Cardiac fibroblast (primary cell): ENCODE measurements at regions not wholly inside any gene's neighbourhood (a gene's known extent, or its start where the extent isn't known, plus 50 kb on each side); places are given as distances from the start of the nearest gene placed in this dataset.

Experiments used
- DNase-seq, 2 donors: peaks; one replicate each; pipeline versions ENCODE4 v3.0.0 to v3.0.0-alpha.2; 2010; ENCODE audit warnings: low read depth in 2 of 2
- H3K4me3 ChIP-seq, 2 donors: replicated peaks in 1 of 2; 1 replicate in 1 of 2; 2 replicates in 1 of 2; pipeline ENCODE4 v1.5.1; 2011; ENCODE audit warnings: low read depth in 2 of 2, low read length in 2 of 2, mild to moderate bottlenecking in 2 of 2, moderate library complexity in 1 of 2
- TF ChIP-seq, protein P1 (sequence below): IDR thresholded peaks from one replicate; pipeline ENCODE4 v1.5.1; 2011; ENCODE audit warnings: low read depth, mild to moderate bottlenecking, low read length, inconsistent platforms

- peak in 1 of 2 donors; percentile 35 for DNase-seq
- TF ChIP-seq, protein P1, sequence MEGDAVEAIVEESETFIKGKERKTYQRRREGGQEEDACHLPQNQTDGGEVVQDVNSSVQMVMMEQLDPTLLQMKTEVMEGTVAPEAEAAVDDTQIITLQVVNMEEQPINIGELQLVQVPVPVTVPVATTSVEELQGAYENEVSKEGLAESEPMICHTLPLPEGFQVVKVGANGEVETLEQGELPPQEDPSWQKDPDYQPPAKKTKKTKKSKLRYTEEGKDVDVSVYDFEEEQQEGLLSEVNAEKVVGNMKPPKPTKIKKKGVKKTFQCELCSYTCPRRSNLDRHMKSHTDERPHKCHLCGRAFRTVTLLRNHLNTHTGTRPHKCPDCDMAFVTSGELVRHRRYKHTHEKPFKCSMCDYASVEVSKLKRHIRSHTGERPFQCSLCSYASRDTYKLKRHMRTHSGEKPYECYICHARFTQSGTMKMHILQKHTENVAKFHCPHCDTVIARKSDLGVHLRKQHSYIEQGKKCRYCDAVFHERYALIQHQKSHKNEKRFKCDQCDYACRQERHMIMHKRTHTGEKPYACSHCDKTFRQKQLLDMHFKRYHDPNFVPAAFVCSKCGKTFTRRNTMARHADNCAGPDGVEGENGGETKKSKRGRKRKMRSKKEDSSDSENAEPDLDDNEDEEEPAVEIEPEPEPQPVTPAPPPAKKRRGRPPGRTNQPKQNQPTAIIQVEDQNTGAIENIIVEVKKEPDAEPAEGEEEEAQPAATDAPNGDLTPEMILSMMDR, result no peak
- no peak overlapping the region for H3K4me3 ChIP-seq
These were observed 170.1 kb upstream of the THUMPD2 start for GRCh38 chr2:39949131-39949530.

DNA sequence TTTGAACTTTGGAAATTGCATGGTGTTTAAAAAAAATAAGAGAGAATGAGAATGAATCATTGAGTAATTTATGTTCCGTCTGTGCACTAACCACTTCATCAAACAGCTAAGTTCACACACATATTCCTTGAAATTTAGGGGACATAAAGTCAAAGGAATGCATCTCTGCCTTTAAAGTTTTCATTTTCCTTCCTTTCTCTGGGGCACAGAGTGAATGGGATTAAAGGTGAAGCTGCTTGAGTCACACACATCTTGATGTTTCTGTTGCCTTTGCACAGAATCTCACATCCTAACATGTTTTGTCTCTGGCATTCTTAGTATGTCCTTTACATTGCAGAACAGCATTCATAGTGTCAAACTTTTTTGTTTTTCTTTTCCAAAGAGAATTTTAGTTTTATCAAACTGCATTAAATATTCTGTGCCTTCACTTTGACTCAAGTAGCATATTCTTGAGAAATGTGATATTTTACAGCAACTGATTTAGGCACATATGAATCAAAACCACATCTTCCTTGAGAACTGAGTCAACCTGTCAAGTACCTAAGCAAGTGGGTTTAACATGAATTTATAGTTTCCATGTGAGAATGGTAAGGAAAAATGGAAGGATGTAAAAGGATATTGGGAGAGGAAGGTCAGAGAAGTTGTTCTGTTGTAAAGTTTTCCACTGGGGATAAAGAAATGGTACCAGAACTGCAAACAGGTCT lies 169.1 kb upstream of the THUMPD2 start:
- TF ChIP-seq, protein P1, result no peak
- H3K4me3 ChIP-seq, result no peak overlapping the region
- DNase-seq, result peak; percentile 12 to 35

DNA sequence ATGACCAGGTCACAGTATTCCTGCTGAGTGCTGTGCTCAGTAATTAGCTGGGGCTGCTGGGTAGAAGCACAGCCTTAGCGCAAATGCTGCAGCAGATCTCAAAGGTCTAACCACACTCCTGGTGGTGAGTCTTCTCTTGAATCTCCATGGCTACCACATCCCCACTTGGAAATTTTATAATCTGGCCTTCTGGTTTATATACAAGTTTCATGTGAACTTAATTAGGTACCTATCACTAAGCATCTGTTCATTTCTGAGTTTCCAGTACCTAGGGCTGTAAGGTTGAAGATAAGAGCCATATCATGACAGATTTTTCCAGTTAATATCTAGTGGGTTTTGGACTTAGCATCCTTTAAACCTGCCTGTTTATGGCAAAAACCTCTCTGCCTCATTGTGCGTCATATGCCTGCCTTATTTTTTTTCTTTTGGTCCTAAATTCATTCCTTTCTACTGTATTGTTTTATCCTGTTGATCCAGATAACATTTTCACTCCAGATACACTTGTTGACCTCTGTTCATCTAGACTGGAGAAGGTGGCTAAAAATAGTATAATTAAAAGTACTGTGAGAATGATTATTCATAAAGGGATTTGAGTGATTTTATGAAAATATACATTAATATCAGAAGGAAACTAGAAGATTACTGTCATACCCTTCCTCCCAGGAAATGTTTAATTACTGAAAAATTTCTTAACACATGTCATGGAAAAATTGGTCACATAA lies 168.4 kb upstream of the THUMPD2 start:
- no peak overlapping the region for H3K4me3 ChIP-seq
- TF ChIP-seq, protein P1, result no peak

GRCh38 chr2:39942950-39943349 lies 163.9 kb upstream of the THUMPD2 start:
- TF ChIP-seq, protein P1, result no peak
- DNase-seq, result peak; percentile 25 to 28

More for the DNA sequence above, 168.4 kb upstream of the THUMPD2 start:
- DNase-seq, result no peak

DNA sequence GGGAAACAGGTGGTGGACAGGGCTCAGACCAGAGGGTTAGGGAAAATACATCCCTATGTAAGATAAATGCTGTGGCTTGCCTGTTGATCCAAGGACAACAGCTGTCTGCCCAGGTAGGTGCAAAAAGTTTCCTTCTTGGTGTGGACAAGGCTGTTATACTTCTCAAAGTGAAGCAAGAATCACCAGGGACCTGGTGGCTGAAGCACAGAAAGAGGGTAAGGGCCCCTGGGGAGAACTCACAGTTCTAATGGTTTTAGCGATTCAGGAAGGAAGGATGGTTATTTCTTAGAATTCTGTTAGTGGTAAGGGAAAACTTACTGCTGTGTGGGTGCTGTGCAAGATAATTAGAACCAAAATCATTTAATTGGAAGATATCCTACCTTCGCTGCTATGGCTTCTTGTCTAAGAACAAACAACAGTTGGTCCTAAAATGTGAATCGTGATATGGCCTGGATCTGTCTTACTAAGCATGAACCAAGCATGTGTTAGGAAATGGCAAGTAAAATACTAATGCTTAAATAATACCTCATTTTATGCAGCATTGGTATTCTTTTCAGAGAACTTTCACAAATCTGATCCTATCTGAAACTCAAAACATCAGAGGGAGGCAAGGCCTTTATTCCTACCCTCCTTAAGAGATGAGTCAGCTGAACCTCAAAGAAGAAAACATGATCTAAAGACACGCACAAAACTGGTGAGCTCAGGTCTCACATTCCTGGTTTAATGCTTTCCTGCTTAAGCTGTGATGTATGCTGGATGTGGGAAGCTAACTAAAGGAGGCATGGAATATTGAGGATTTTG lies 159.2 kb upstream of the THUMPD2 start:
- TF ChIP-seq, protein P1, result no peak
- no peak overlapping the region for H3K4me3 ChIP-seq
- peak in 1 of 2 donors; percentile 74 for DNase-seq

More at GRCh38 chr2:39942950-39943349, 163.9 kb upstream of the THUMPD2 start:
- no peak overlapping the region for H3K4me3 ChIP-seq

DNA sequence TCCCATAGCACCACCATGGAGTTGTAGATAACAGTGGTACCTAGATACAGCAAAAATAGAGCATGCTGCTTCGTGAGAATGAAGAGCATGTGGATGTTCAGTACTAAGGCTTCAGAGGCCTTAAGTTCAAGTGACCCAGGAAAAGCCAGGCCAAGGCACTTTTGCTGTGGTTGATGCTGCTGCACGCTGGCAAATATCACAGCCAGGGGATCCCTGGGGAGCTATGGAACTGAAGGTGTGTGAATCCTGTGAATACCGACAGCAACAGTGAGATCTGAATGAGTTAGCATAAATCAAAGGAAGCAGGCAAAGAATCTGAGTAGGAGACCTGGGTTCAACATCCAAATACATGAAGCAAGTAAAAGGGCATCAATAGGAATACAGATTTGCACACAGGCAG lies 158.6 kb upstream of the THUMPD2 start:
- no peak for DNase-seq
- TF ChIP-seq, protein P1, result no peak
- no peak overlapping the region for H3K4me3 ChIP-seq
